HepG2 (cell line): ENCODE measurements at regions not wholly inside any gene's neighbourhood (a gene's known extent, or its start where the extent isn't known, plus 50 kb on each side); places are given as distances from the start of the nearest gene placed in this dataset.
A peak's percentile ranks its signal among the peaks of the same experiment; 100 is the strongest.

Experiments used
- CSRNP1 ChIP-seq: sonication (generic); formaldehyde crosslinking; IDR thresholded peaks from 2 replicates; pipeline ENCODE4 v1.8.1; 2023; ENCODE audit warnings: mild to moderate bottlenecking, missing genetic modification reagents
- ELK4 ChIP-seq: sonication (generic); formaldehyde crosslinking; IDR thresholded peaks from 2 replicates; pipeline ENCODE4 v1.9.0; 2021; ENCODE audit warnings: missing genetic modification reagents, borderline replicate concordance
- KLF6 ChIP-seq: IDR thresholded peaks from 2 replicates; pipeline ENCODE4 v1.8.0; 2016; ENCODE audit warnings: missing biosample characterization, missing genetic modification reagents
- NBN ChIP-seq: fragments of 450-650 bp; conservative IDR thresholded peaks from 2 replicates; pipeline ENCODE4 v1.6.1; 2017
- SNAPC4 ChIP-seq: sonication (generic); formaldehyde crosslinking; IDR thresholded peaks from 2 replicates; pipeline ENCODE4 v1.4.0; 2020; ENCODE audit warnings: mild to moderate bottlenecking, missing genetic modification reagents
- ZGPAT ChIP-seq: IDR thresholded peaks from 2 replicates; pipeline ENCODE4 v1.6.1; 2016; ENCODE audit warnings: mild to moderate bottlenecking
- ZHX2 ChIP-seq, 2 experiments: sonication (generic) in 1 of 2; formaldehyde crosslinking in 1 of 2; IDR thresholded peaks; 2 replicates each; pipeline versions ENCODE4 v1.6.1 to v1.9.0; 2014 to 2022; ENCODE audit warnings: antibody characterized with exemption in 1 of 2, borderline replicate concordance in 1 of 2, inconsistent platforms in 1 of 2, low read depth in 1 of 2, missing genetic modification reagents in 1 of 2
- ZNF513 ChIP-seq: sonication (generic); formaldehyde crosslinking; conservative IDR thresholded peaks from 2 replicates; pipeline ENCODE4 v1.5.0; 2020; ENCODE audit warnings: missing genetic modification reagents
- ZSCAN9 ChIP-seq: IDR thresholded peaks from 2 replicates; pipeline ENCODE4 v1.6.1; 2016; ENCODE audit warnings: borderline replicate concordance

- TF ChIP-seq SNAPC4 (CRISPR knock-in tag): no peak
- TF ChIP-seq KLF6 (CRISPR knock-in tag): no peak
- no peak for TF ChIP-seq NBN
- TF ChIP-seq ZSCAN9 (CRISPR knock-in tag): peak; percentile 35; the same call in 1 of the 2 replicates
- peak; percentile 40; the same call in 1 of the 2 replicates for TF ChIP-seq CSRNP1
- TF ChIP-seq ELK4 (CRISPR knock-in tag): no peak
- peak; percentile 82 for TF ChIP-seq ZGPAT
- 0 out of 2 replicates have a peak, but pooled peaks have one; percentile 56 for TF ChIP-seq ZHX2 (IDR thresholded peaks at IDR 0.05; ENCODE audit: low read depth)
- TF ChIP-seq ZHX2 (CRISPR knock-in tag; IDR thresholded peaks at IDR 0.05; ENCODE audit: borderline replicate concordance): no peak
- TF ChIP-seq ZNF513 (CRISPR knock-in tag): no peak
Measured at GRCh38 chr2:43018179-43019024, 208.0 kb downstream of the ZFP36L2 start (continued).
